WERI-Rb-1 (cell line): ENCODE measurements at regions not wholly inside any gene's neighbourhood (a gene's known extent, or its start where the extent isn't known, plus 50 kb on each side); places are given as distances from the start of the nearest gene placed in this dataset.

Source experiments
- DNase-seq: peaks from one replicate; pipeline ENCODE4 v3.0.0-alpha.2; 2020
- H3K27ac ChIP-seq: fragments of 250-450 bp; sonication (Bioruptor Pico); 2 replicates; pipeline ENCODE4 v1.5.1; 2020; ENCODE audit warnings: mild to moderate bottlenecking, moderate library complexity
- H3K27me3 ChIP-seq: fragments of 250-450 bp; sonication (Bioruptor Pico); 2 replicates; pipeline ENCODE4 v1.5.1; 2021; ENCODE audit warnings: mild to moderate bottlenecking, low read depth, moderate library complexity; ENCODE audit not compliant: insufficient read depth, severe bottlenecking
- H3K36me3 ChIP-seq: fragments of 250-450 bp; sonication (Bioruptor Pico); 2 replicates; pipeline ENCODE4 v1.5.1; 2020; ENCODE audit warnings: mild to moderate bottlenecking, moderate library complexity
- H3K4me3 ChIP-seq: 2 replicates; pipeline ENCODE4 v1.5.1; 2011; ENCODE audit warnings: low read depth, mild to moderate bottlenecking, control low read depth, low read length
- H3K9me3 ChIP-seq: fragments of 250-450 bp; sonication (Bioruptor Pico); 2 replicates; pipeline ENCODE4 v1.5.1; 2021; ENCODE audit warnings: mild to moderate bottlenecking, moderate library complexity; ENCODE audit not compliant: severe bottlenecking
- CTCF ChIP-seq: IDR thresholded peaks from 2 replicates; pipeline ENCODE4 v1.5.1; 2011; ENCODE audit warnings: low read depth, mild to moderate bottlenecking, control low read depth, inconsistent platforms, low read length

GRCh38 chr6:146890644-146891434 is 292.1 kb downstream of the ADGB start:
- Histone ChIP-seq H3K27ac (no peak overlapping the region), H3K4me3 (no peak overlapping the region), H3K27me3 (no peaks in the 10 kb centered on the region), H3K36me3 (no peaks in the 10 kb centered on the region), H3K9me3 (no peaks in the 10 kb centered on the region)
- no peak for TF ChIP-seq CTCF
- DNase-seq: no peak

- Histone ChIP-seq H3K4me3 (no peak overlapping the region), H3K27me3 (no peaks in the 10 kb centered on the region), H3K9me3 (no peaks in the 10 kb centered on the region), H3K27ac (no peak overlapping the region), H3K36me3 (no peaks in the 10 kb centered on the region)
- TF ChIP-seq CTCF: no peak
- no peak for DNase-seq
Observed at GRCh38 chr6:146891615-146892265, 293.0 kb downstream of the ADGB start.

GRCh38 chr6:146892283-146892612 is 293.5 kb downstream of the ADGB start:
- TF ChIP-seq CTCF: no peak
- H3K27ac ChIP-seq: no peak overlapping the region

GRCh38 chr6:146892613-146893401 is 294.0 kb downstream of the ADGB start:
- no peak for TF ChIP-seq CTCF
- no peaks in the 10 kb centered on the region for H3K9me3 ChIP-seq
- H3K4me3 ChIP-seq: no peak overlapping the region
- no peaks in the 10 kb centered on the region for H3K27me3 ChIP-seq
- no peak overlapping the region for H3K27ac ChIP-seq
- no peaks in the 10 kb centered on the region for H3K36me3 ChIP-seq
- DNase-seq: no peak

More at GRCh38 chr6:146892283-146892612, 293.5 kb downstream of the ADGB start:
- Histone ChIP-seq H3K4me3 (no peak overlapping the region), H3K27me3 (no peaks in the 10 kb centered on the region), H3K36me3 (no peaks in the 10 kb centered on the region), H3K9me3 (no peaks in the 10 kb centered on the region)
- DNase-seq: no peak

GRCh38 chr6:146893690-146894089 is 294.9 kb downstream of the ADGB start:
- no peak for TF ChIP-seq CTCF
- Histone ChIP-seq H3K4me3 (no peak overlapping the region), H3K27ac (no peak overlapping the region), H3K9me3 (no peaks in the 10 kb centered on the region), H3K27me3 (no peaks in the 10 kb centered on the region), H3K36me3 (no peaks in the 10 kb centered on the region)
- DNase-seq: no peak
